Mucosa of stomach (tissue), 1 donor: ENCODE measurements at regions not wholly inside any gene's neighbourhood (a gene's known extent, or its start where the extent isn't known, plus 50 kb on each side); places are given as distances from the start of the nearest gene placed in this dataset.

Source experiments
- H3K27me3 ChIP-seq: one replicate; pipeline ENCODE4 v1.7.0; 2013; ENCODE audit warnings: mild to moderate bottlenecking, low read length; ENCODE audit not compliant: control insufficient read depth, insufficient read depth
- H3K36me3 ChIP-seq: one replicate; pipeline ENCODE4 v1.7.0; 2013; ENCODE audit warnings: low read length; ENCODE audit not compliant: control insufficient read depth, insufficient read depth
- H3K4me1 ChIP-seq: one replicate; pipeline ENCODE4 v1.7.0; 2013; ENCODE audit warnings: mild to moderate bottlenecking, low read length; ENCODE audit not compliant: control insufficient read depth, insufficient read depth
- H3K4me3 ChIP-seq: one replicate; pipeline ENCODE4 v1.7.0; 2013; ENCODE audit warnings: low read length
- H3K9ac ChIP-seq: one replicate; pipeline ENCODE4 v1.7.0; 2013; ENCODE audit warnings: mild to moderate bottlenecking, low read length, moderate library complexity
- H3K9me3 ChIP-seq: one replicate; pipeline ENCODE4 v1.7.0; 2013; ENCODE audit warnings: mild to moderate bottlenecking, low read length, moderate library complexity; ENCODE audit not compliant: control insufficient read depth
- donor health status: Pancreatic carcinoma.

GRCh38 chr1:56183151-56183550, 396.2 kb downstream of the PLPP3 start:
- no peaks in the 10 kb centered on the region for H3K27me3 ChIP-seq

DNA sequence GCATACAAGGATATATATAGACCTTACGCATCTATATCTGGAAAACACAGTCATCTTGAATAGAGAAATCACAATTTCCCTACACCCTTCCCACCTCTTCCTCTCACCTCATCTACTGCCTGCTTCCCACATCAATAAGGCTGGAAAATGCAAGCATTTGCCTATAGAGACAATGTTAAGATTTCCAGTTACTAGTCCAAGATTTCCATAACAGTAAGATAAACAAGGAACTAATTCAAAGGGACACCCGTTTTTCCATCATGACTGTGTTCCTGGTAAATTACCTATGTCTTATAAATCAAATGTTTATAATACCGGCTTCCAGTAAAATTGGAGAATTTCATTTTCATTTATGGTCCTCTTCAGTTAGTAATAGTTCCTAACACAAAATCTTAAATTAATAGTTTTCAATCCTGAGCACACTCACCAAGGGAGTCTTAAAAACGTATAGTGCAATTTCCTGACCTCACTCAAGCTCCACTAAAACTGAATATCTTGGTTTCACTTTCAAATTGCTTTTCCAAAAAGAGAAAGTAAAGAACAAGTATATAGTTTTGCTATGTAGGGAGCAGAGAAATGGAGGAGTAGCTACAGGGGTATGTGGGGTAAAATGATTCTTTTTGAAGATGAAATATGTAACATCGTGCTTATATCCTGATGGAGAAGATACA, 398.7 kb downstream of the PLPP3 start:
- H3K9ac ChIP-seq, result no peak overlapping the region
- no peak overlapping the region for H3K4me3 ChIP-seq
- H3K4me1 ChIP-seq, result no peaks in the 10 kb centered on the region
- no peaks in the 10 kb centered on the region for H3K27me3 ChIP-seq
- no peaks in the 10 kb centered on the region for H3K9me3 ChIP-seq
- H3K36me3 ChIP-seq, result no peaks in the 10 kb centered on the region

More at GRCh38 chr1:56183151-56183550, 396.2 kb downstream of the PLPP3 start:
- Histone ChIP-seq H3K36me3 (no peaks in the 10 kb centered on the region), H3K4me3 (no peak overlapping the region), H3K4me1 (no peaks in the 10 kb centered on the region), H3K9ac (no peak overlapping the region), H3K9me3 (no peaks in the 10 kb centered on the region)

- no peaks in the 10 kb centered on the region for H3K27me3 ChIP-seq
- H3K36me3 ChIP-seq, result no peaks in the 10 kb centered on the region
- no peaks in the 10 kb centered on the region for H3K9me3 ChIP-seq
- no peak overlapping the region for H3K4me3 ChIP-seq
- H3K4me1 ChIP-seq, result no peaks in the 10 kb centered on the region
- no peak overlapping the region for H3K9ac ChIP-seq
Measured at GRCh38 chr1:56179543-56179942, 399.8 kb downstream of the PLPP3 start.

DNA sequence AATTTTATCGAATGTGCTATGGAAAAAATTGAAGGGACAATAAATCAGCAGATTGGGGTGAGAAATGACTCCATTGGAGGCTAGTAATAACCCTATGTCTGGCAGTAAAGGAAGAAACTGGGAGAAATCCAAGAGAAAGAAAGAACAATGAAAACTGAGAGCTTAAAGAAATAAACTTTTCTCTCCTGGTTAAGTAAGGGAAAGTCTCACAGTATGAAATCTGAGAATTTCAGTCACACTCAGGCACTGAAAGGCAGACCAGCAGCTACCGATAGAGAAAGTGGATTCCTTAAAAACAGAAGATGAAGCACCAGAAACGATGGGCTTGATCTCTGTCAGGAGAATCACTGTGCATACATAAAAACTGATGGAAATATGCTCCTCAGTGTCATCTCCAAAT, 404.2 kb downstream of the PLPP3 start:
- Histone ChIP-seq H3K27me3 (peaks cover 5% of the 10 kb centered on the region), H3K9ac (no peak overlapping the region), H3K4me3 (no peak overlapping the region), H3K36me3 (no peaks in the 10 kb centered on the region), H3K9me3 (no peaks in the 10 kb centered on the region), H3K4me1 (no peaks in the 10 kb centered on the region)

GRCh38 chr1:56174176-56174885, 405.0 kb downstream of the PLPP3 start:
- Histone ChIP-seq H3K27me3 (peaks cover 5% of the 10 kb centered on the region), H3K4me1 (no peaks in the 10 kb centered on the region), H3K9ac (no peak overlapping the region), H3K4me3 (no peak overlapping the region), H3K9me3 (no peaks in the 10 kb centered on the region), H3K36me3 (no peaks in the 10 kb centered on the region)

GRCh38 chr1:56173736-56174135, 405.6 kb downstream of the PLPP3 start:
- Histone ChIP-seq H3K9me3 (no peaks in the 10 kb centered on the region), H3K4me3 (no peak overlapping the region), H3K9ac (no peak overlapping the region), H3K27me3 (peaks cover 5% of the 10 kb centered on the region), H3K36me3 (no peaks in the 10 kb centered on the region), H3K4me1 (no peaks in the 10 kb centered on the region)

DNA sequence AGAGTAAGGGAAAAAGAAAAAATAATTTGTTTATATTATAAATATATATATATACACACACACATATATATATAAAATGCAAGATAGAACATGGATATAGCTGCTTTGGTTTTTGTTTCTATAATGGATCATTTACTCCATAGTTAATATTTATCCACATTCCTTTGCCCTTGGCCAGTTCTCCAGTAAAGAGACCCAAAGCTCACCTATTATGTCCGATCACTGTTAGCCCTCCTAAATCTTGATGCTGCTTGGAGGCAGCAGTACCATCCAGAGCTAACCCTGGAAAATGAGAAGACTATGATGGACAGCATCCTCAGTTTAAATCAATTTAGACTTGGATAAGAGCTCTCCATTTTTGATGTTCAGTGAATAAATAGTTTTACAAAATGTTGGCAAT, 407.7 kb downstream of the PLPP3 start:
- no peaks in the 10 kb centered on the region for H3K4me1 ChIP-seq
- no peak overlapping the region for H3K9ac ChIP-seq
- peaks cover 5% of the 10 kb centered on the region for H3K27me3 ChIP-seq
- no peaks in the 10 kb centered on the region for H3K36me3 ChIP-seq
- H3K9me3 ChIP-seq, result no peaks in the 10 kb centered on the region
- no peak overlapping the region for H3K4me3 ChIP-seq

DNA sequence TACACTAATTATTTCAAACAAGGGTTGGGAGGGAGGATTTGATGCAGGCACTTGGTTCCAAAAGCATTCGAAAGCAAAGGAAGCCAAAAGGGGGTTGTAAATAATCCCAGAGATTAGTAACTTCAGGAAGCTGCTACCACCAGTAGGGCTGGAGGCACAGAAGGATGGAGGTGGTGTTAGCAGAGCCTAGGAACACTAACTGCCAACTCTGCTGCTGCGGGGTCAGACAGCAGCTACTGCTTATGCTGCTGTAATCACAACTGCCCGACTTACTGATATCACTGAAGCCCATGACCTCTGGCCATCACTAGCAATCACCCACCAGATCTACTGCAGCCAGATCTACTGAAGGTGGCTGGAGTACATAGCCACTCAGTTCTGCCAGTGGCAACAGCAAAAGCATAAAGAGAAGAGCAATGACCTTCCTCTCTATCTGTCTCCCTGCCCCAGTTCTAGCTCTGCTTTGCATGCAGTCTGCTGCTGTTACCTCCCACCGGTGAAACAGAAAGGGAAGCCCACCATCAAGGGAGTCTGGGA, 408.5 kb downstream of the PLPP3 start:
- H3K9ac ChIP-seq, result no peak overlapping the region
- H3K4me1 ChIP-seq, result no peaks in the 10 kb centered on the region
- H3K27me3 ChIP-seq, result peaks cover 5% of the 10 kb centered on the region
- no peaks in the 10 kb centered on the region for H3K9me3 ChIP-seq
- no peak overlapping the region for H3K4me3 ChIP-seq
- no peaks in the 10 kb centered on the region for H3K36me3 ChIP-seq

GRCh38 chr1:56169856-56170255, 409.5 kb downstream of the PLPP3 start:
- peaks cover 5% of the 10 kb centered on the region for H3K27me3 ChIP-seq
- no peaks in the 10 kb centered on the region for H3K36me3 ChIP-seq
- H3K9me3 ChIP-seq, result no peaks in the 10 kb centered on the region
- no peaks in the 10 kb centered on the region for H3K4me1 ChIP-seq
- no peak overlapping the region for H3K4me3 ChIP-seq
- no peak overlapping the region for H3K9ac ChIP-seq

- Histone ChIP-seq H3K4me3 (no peak overlapping the region), H3K4me1 (no peaks in the 10 kb centered on the region), H3K36me3 (no peaks in the 10 kb centered on the region), H3K9me3 (no peaks in the 10 kb centered on the region), H3K9ac (no peak overlapping the region), H3K27me3 (peaks cover 10% of the 10 kb centered on the region)
Measured at GRCh38 chr1:56168176-56168575, 411.2 kb downstream of the PLPP3 start.

GRCh38 chr1:56167596-56167995, 411.8 kb downstream of the PLPP3 start:
- no peaks in the 10 kb centered on the region for H3K9me3 ChIP-seq
- no peak overlapping the region for H3K9ac ChIP-seq
- peaks cover 10% of the 10 kb centered on the region for H3K27me3 ChIP-seq
- no peak overlapping the region for H3K4me3 ChIP-seq
- H3K36me3 ChIP-seq, result no peaks in the 10 kb centered on the region
- no peaks in the 10 kb centered on the region for H3K4me1 ChIP-seq

DNA sequence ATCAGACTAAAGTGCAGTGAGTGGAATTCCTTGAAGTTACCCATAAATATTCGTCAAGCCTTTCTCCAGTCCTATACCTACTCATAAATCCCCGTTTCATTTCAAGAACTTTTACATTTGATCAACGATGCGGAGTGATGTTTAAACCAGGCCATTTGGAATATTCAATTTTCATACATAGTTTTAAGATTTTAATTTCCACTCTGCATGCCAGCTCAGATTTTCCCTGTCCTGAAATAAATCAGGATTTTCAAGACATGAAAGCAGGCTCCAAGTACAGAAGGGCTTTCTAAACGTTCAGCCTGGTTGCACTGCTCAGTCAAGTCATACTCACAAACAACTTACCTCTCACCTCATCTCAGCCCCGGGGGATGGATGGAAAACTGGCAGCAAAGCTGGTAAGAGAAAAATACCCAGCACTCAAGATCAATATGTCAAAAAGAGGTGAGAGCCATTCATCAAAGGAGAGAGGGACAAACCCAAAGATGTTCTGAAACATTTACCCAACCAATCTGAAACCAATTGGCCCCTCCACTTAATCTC, 418.5 kb downstream of the PLPP3 start:
- no peaks in the 10 kb centered on the region for H3K36me3 ChIP-seq
- no peaks in the 10 kb centered on the region for H3K9me3 ChIP-seq
- no peak overlapping the region for H3K9ac ChIP-seq
- H3K27me3 ChIP-seq, result peaks cover 5% of the 10 kb centered on the region
- no peak overlapping the region for H3K4me3 ChIP-seq
- H3K4me1 ChIP-seq, result no peaks in the 10 kb centered on the region
